Loucy (cell line): ENCODE measurements at regions not wholly inside any gene's neighbourhood (a gene's known extent, or its start where the extent isn't known, plus 50 kb on each side); places are given as distances from the start of the nearest gene placed in this dataset.

ENCODE experiments used
- EZH2phosphoT487 ChIP-seq: fragments of 200-600 bp; IDR thresholded peaks from 2 replicates; pipeline ENCODE4 v1.6.1; 2018; ENCODE audit warnings: antibody characterized with exemption, mild to moderate bottlenecking, moderate library complexity, borderline replicate concordance
- TF ChIP-seq, protein P1 (sequence below): fragments of 200-600 bp; sonication (generic); conservative IDR thresholded peaks from 2 replicates; pipeline ENCODE4 v1.5.1; 2014; ENCODE audit warnings: mild to moderate bottlenecking, antibody characterized with exemption, low read length

DNA sequence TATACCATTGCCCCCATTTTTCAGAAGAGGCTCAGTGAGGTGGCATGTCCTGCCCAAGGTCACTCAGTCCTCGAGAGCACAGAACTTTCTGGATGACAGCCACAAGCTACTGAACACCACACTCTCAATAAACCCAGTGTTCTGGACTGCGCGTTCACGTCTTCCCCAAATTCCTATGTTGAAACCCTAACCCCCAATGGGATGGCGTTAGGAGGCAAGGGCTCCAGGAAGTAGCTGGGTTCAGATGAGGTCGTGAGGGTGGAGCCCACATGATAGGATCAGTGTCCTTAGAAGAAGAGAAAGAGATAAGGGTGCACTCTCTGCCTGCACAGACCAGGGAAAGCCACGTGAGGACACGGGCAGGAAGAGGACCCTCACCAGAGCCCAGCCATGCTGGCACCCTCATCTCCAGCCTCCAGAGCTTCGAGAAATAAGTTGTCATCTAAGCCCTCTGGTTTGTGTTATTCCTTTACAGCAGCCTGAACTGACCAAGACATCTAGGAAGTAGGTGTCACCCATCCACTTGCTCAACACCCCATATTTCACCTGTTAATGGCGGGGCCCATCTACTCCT, 324.0 kb downstream of the UACA start:
- TF ChIP-seq, protein P1, sequence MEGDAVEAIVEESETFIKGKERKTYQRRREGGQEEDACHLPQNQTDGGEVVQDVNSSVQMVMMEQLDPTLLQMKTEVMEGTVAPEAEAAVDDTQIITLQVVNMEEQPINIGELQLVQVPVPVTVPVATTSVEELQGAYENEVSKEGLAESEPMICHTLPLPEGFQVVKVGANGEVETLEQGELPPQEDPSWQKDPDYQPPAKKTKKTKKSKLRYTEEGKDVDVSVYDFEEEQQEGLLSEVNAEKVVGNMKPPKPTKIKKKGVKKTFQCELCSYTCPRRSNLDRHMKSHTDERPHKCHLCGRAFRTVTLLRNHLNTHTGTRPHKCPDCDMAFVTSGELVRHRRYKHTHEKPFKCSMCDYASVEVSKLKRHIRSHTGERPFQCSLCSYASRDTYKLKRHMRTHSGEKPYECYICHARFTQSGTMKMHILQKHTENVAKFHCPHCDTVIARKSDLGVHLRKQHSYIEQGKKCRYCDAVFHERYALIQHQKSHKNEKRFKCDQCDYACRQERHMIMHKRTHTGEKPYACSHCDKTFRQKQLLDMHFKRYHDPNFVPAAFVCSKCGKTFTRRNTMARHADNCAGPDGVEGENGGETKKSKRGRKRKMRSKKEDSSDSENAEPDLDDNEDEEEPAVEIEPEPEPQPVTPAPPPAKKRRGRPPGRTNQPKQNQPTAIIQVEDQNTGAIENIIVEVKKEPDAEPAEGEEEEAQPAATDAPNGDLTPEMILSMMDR = no peak
- TF ChIP-seq EZH2phosphoT487 = no peak
